Right ventricle myocardium superior (tissue), 1 donor: ENCODE measurements at regions not wholly inside any gene's neighbourhood (a gene's known extent, or its start where the extent isn't known, plus 50 kb on each side); places are given as distances from the start of the nearest gene placed in this dataset.
A peak's percentile ranks its signal among the peaks of the same experiment; 100 is the strongest.

Experiments used
- ATAC-seq: fragments of 200-7000 bp; cut with Tn5 transposase; one replicate; pipeline ENCODE4 v1.9.1; 2020; ENCODE audit warnings: mild to moderate bottlenecking; ENCODE audit not compliant: poor library complexity
- DNase-seq: peaks from one replicate; pipeline ENCODE4 v3.0.0-alpha.2; 2020
- intact Hi-C: fragments of 100-400 bp; cut with DNase I; formaldehyde crosslinking; loops from one replicate; pipeline ENCODE4 v1.11.2; 2022
- donor health status: DM: no; HTN: yes; CAD: no; lungs with severe emphysema.

- intact Hi-C loops, result no loop called here
- ATAC-seq (no peak), DNase-seq (no peak)
Observed at GRCh38 chr18:66742832-66743231, 138.9 kb upstream of the CDH19 start.

GRCh38 chr18:66735933-66736332 is 132.0 kb upstream of the CDH19 start:
- ATAC-seq (no peak), DNase-seq (no peak)
- intact Hi-C loops, result no loop called here

DNA sequence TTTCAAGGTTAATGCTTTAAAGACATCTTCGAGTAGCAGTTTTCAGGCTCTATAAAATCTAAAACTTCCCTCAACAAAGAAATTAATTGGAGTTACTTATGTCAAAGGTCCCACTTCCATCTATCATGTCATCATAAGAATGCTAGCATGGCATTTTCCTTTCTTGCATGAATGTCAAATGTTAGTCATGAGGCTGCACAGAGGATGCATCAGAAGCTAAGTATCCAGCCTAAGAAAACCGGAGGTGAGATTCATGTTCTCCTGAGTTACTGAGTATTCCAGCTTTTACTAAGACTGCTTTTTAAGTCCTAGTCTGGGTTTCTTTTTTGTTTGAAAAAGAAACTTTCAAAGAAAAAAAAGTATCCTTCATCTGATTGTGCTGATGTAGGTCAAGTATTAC is 130.6 kb upstream of the CDH19 start:
- DNase-seq, result no peak

GRCh38 chr18:66731890-66732289 is 128.0 kb upstream of the CDH19 start:
- ATAC-seq, result no peak
- intact Hi-C loops, result no loop called here
- no peak for DNase-seq

More for the DNA sequence above, 130.6 kb upstream of the CDH19 start:
- intact Hi-C loops, result no loop called here
- no peak for ATAC-seq

DNA sequence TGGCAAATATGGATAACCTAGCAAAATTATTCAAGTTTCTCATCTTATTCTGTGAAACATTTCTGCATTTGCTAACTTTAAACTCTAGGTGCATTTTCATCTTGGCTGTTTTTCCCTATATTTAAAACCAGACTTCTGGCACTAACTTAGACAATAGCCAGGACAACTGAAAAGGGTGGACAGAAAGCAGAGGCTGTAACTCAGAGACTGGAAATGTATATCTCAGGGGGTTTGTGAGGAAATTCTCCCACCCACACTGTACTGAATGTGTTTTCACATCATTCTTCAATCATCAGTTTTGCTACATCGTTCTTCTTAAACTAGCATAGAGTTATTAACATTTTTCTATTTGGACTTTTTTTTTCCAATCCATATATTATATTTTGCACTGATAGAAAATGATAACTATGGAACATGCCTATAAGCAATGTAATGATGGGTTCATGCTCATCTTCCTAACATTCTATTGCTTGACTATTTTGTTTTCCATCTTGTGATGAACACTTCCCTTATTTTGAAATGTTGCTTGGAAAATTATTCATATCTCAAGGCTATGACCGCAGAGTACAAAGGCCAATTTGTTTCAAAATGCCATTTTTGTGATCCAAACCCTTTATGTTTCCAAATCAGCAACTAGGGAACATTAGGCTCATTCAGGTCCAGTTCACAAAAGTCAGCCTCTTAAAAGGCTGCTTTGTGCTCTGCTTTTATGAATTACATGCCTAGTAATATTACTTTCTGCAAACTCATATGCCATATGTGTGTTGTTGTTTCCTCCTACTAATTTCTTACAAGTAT is 125.8 kb upstream of the CDH19 start:
- ATAC-seq, result peak; percentile 90
- intact Hi-C loops, result no loop called here
- DNase-seq, result no peak

GRCh38 chr18:66728951-66729350 is 125.1 kb upstream of the CDH19 start:
- ATAC-seq, result peak; percentile 44
- DNase-seq, result peak; percentile 61

DNA sequence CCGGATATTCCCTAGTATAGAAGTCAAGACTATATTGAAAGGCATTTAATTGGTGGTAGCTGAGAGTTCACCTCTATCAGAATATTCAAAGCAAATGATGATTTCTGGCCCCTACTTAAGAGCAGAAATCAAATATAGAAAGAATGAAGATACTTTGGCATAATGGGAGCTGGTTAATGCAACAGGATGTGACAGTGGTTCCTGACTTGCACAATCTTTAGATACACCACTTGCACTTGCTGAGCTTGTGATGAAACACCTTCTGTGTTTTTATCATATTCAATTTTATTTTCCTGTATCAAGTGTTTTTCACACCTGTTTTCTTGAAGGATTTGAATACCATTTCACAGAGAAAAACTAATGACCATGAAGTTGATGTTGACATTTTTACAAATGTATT is 124.1 kb upstream of the CDH19 start:
- ATAC-seq (no peak), DNase-seq (no peak)
- intact Hi-C loops, result no loop called here

More at GRCh38 chr18:66728951-66729350, 125.1 kb upstream of the CDH19 start:
- intact Hi-C loops, result no loop called here

- ATAC-seq (peak; percentile 89), DNase-seq (no peak)
- intact Hi-C loops, result no loop called here
Observed at GRCh38 chr18:66724664-66725356, 120.9 kb upstream of the CDH19 start.

- no peak for ATAC-seq
- DNase-seq, result no peak
- intact Hi-C loops, result no loop called here
Observed at GRCh38 chr18:66722671-66723070, 118.8 kb upstream of the CDH19 start.

DNA sequence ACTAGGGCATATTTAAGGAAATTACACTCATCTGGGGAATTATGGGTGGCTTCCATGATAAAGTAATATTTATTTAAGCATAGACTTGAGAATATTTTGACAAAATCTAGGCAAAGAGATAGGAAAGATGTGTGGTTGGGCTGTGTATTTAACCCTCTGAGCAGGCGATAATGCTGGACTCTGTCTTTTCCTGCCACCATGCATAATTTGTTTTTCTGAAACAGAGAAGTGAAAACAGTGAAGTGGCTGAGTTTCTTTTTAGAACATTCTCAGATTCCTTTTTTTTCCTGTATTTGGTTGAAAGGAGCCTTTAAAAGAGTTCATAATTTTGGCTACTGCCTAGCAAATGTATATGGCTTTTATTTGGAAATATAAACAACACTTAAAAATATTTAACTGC is 104.8 kb upstream of the CDH19 start:
- DNase-seq (no peak), ATAC-seq (no peak)
- intact Hi-C loops, result no loop called here

- intact Hi-C loops, result no loop called here
- no peak for DNase-seq
- ATAC-seq, result no peak
Observed at GRCh38 chr18:66707473-66707872, 103.6 kb upstream of the CDH19 start.

GRCh38 chr18:66695281-66695680 is 91.4 kb upstream of the CDH19 start:
- DNase-seq (no peak), ATAC-seq (no peak)
- intact Hi-C loops, result no loop called here

DNA sequence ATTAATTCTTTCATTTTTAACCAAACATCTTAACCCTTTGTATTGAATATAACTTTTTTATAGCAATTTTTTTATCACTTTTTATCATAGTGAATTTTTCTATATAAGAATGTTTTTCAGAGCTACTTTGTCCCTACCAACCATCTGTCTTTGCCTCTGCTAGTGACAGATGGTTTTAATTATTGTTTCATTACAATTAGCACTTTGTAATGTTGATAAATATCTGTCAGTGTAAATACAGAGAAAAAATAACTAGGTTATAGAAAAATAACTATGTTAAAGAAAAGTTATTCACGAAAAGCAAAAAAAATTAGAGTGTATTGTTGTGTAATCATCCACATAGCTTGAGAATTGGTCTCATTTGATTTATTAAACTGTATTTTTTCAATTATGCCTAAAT is 91.0 kb upstream of the CDH19 start:
- DNase-seq (no peak), ATAC-seq (no peak)
- intact Hi-C loops, result no loop called here

DNA sequence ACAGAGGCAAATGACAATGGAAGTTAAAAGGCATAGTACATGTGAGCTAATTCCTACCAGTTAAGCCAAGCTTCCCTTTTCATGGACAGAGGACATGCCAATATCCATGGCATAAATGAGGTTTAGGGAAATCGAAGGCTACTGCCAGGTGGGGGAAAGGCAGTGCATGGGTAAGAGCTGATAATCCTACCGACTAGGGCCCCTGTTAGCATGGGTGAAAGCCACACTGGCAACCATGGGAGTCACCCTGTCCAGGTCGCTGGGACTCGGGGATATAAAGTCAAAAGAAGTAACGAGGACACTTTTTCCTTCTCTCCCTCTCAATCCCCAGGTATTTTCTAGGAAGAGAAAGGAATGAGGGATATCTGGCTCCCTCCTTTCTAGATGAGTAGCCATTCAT is 83.7 kb upstream of the CDH19 start:
- DNase-seq (no peak), ATAC-seq (no peak)
- intact Hi-C loops, result no loop called here

DNA sequence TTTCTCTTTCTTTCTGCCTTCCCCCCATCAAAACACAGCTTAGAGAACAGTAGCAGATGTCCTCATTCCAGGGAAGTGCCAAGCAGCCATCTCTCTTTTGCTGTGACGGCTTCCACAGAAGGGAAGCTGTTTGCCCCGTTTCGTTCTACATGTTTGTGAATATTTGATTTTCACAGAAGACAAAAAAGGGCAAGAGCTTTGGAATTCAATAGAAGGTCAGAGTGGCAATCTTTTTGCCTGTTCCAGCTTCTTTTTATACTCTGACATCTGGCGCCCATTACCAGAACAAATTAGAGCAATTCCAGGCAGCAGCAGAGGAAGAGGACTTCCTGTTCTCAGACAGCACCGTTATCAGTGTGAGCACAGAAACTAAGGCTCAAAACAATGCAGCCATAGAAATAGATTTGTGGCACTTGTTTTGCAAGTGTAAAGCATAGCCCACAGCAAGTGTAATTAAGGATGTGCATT is 79.0 kb upstream of the CDH19 start:
- intact Hi-C loops, result no loop called here
- peak; percentile 90 for ATAC-seq
- DNase-seq, result no peak

DNA sequence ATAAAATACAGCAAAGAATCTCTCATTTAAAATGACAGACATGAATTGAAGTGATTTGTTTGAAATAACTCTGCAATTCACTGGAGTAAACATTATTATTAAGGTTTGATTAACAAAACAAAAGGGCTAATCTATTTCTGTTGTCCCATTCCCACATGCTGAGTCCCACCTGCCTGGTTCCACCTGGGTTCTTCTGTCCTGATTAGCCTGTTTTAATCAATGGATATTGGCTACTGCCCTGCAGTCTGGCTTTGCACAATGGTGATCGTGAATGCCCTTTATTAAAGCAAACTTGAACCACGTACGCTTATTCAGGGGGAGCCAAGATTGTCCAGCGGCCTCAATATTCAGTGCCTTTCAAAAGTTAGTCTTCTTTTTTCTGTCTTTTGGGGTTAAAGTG is 72.8 kb upstream of the CDH19 start:
- intact Hi-C loops, result no loop called here
- DNase-seq, result no peak
- ATAC-seq, result no peak

GRCh38 chr18:66674286-66674685 is 70.4 kb upstream of the CDH19 start:
- ATAC-seq, result no peak
- intact Hi-C loops, result no loop called here
- no peak for DNase-seq

DNA sequence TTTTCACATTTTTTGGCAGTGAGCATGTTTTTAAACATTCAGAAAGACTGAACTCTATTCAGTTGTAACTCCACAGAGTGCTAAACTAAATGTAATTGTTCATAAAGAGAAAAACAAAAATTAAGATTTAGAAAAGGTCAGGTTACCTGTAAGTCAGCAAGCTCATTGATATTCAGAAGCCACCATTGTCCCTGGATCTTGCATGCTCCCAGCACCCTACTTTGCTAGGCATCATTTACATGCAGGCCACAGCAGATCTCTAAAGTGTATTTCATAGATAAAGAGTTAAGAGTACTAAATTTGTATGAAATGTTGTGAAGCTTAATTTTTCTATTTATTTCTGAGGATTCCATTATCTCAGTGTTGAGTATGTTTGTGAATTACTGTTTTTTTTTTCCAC is 64.8 kb upstream of the CDH19 start:
- no peak for DNase-seq
- ATAC-seq, result no peak
- intact Hi-C loops, result no loop called here

GRCh38 chr18:66662632-66663031 is 58.7 kb upstream of the CDH19 start:
- DNase-seq (no peak), ATAC-seq (no peak)
- intact Hi-C loops, result no loop called here

DNA sequence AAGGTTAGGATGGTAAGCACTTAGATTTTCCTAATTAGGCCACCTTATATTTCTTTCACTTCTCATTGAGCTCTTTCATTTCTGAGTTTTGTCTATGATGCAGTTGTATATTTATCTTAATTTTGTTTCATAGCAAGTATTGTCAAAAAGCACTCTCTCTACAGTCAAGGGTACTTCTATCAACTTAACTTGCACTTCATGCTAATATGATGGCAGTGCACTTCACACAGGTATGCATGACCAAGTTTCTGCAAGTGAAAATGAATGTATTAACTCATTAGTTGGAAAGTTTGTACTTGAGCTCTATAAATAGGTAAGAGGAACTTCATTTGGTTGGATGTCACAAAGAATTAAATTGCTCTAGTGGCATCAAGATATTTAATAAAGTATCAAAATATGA is 51.5 kb upstream of the CDH19 start:
- DNase-seq, result no peak
- intact Hi-C loops, result no loop called here
- no peak for ATAC-seq
